Daoy (cell line): ENCODE measurements at regions not wholly inside any gene's neighbourhood (a gene's known extent, or its start where the extent isn't known, plus 50 kb on each side); places are given as distances from the start of the nearest gene placed in this dataset.
"Not testable (repeated sequence)": the region's sequence is repeated elsewhere in the genome, so short reads cannot be mapped to it uniquely, and the experiment has no call there.

Experiments
- DNase-seq: peaks from one replicate; pipeline ENCODE4 v3.0.0-alpha.2; 2015; ENCODE audit warnings: low read depth

- no peak for DNase-seq
Measured at GRCh38 chr12:82300611-82301010, 57.6 kb downstream of the CCDC59 start.

- no peak for DNase-seq
Measured at GRCh38 chr12:82299319-82300025, 58.7 kb downstream of the CCDC59 start.

GRCh38 chr12:82290415-82290814 is 67.8 kb downstream of the CCDC59 start:
- no peak for DNase-seq

- DNase-seq = not testable (repeated sequence)
Measured at GRCh38 chr12:82281335-82281734, 76.9 kb downstream of the CCDC59 start.

- no peak for DNase-seq
Measured at GRCh38 chr12:82279536-82280058, 78.6 kb downstream of the CCDC59 start.

- DNase-seq = no peak
Measured at GRCh38 chr12:82277582-82277981, 80.6 kb downstream of the CCDC59 start.

GRCh38 chr12:82242729-82243128 is 115.5 kb downstream of the CCDC59 start:
- DNase-seq = no peak

GRCh38 chr12:82225871-82226270 is 132.3 kb downstream of the CCDC59 start:
- no peak for DNase-seq

- no peak for DNase-seq
Measured at GRCh38 chr12:82223426-82223825, 134.8 kb downstream of the CCDC59 start.

- no peak for DNase-seq
Measured at GRCh38 chr12:82216475-82216874, 141.7 kb downstream of the CCDC59 start.

- no peak for DNase-seq
Measured at GRCh38 chr12:82213761-82214160, 144.4 kb downstream of the CCDC59 start.

GRCh38 chr12:82210882-82211281 is 147.3 kb downstream of the CCDC59 start:
- no peak for DNase-seq

GRCh38 chr12:82209533-82209932 is 148.7 kb downstream of the CCDC59 start:
- no peak for DNase-seq

GRCh38 chr12:82207556-82207955 is 150.6 kb downstream of the CCDC59 start:
- no peak for DNase-seq

- DNase-seq = no peak
Measured at GRCh38 chr12:82203086-82203485, 155.1 kb downstream of the CCDC59 start.

GRCh38 chr12:82187595-82187994 is 170.6 kb downstream of the CCDC59 start:
- DNase-seq = no peak

- no peak for DNase-seq
Measured at GRCh38 chr12:82187011-82187410, 171.2 kb downstream of the CCDC59 start.

- DNase-seq = no peak
Measured at GRCh38 chr12:82186282-82186681, 171.9 kb downstream of the CCDC59 start.

- DNase-seq = no peak
Measured at GRCh38 chr12:82184844-82185243, 173.3 kb downstream of the CCDC59 start.

GRCh38 chr12:82182601-82183190 is 175.5 kb downstream of the CCDC59 start:
- peak; percentile 2 for DNase-seq

GRCh38 chr12:82176761-82177490 is 181.3 kb downstream of the CCDC59 start:
- DNase-seq = no peak

GRCh38 chr12:82176026-82176425 is 182.2 kb downstream of the CCDC59 start:
- DNase-seq = no peak

- DNase-seq = no peak
Measured at GRCh38 chr12:82174936-82175335, 183.3 kb downstream of the CCDC59 start.
